ENCODE measurements at regions not wholly inside any gene's neighbourhood (a gene's known extent, or its start where the extent isn't known, plus 50 kb on each side); places are given as distances from the start of the nearest gene placed in this dataset.
A peak's percentile ranks its signal among the peaks of the same experiment; 100 is the strongest.

GRCh38 chr20:23277316-23277715 is 73.3 kb upstream of the NXT1 start:
- Histone ChIP-seq H3K36me3 (ENCODE audit: control insufficient read depth, insufficient read depth, low read length) (no peaks in the 10 kb centered on the region), H3K27me3 (ENCODE audit: control insufficient read depth, insufficient read depth, low read length) (no peaks in the 10 kb centered on the region), H3K9me3 (ENCODE audit: control insufficient read depth in 2 of 2, low read length in 2 of 2) (no peaks in the 10 kb centered on the region), H3K4me3 (ENCODE audit: low read depth, low read length) (no peak overlapping the region), H3K27ac (ENCODE audit: insufficient read depth, low read length, poor library complexity, severe bottlenecking) (no peak overlapping the region), H3K4me1 (ENCODE audit: control insufficient read depth, insufficient read depth, low read length, poor library complexity, severe bottlenecking) (no peaks in the 10 kb centered on the region)
- Mint-ChIP-seq H3K27ac (no peak overlapping the region), H3K9me3 (no peaks in the 10 kb centered on the region), H3K36me3 (no peaks in the 10 kb centered on the region), H3K4me1 (no peaks in the 10 kb centered on the region), H3K4me3 (no peak overlapping the region), H3K27me3 (no peaks in the 10 kb centered on the region)
- no peak for DNase-seq
- no peak for ATAC-seq (ENCODE audit: low read depth in 2 of 2)

- no peak overlapping the region for H3K27ac ChIP-seq (ENCODE audit: insufficient read depth, low read length, poor library complexity, severe bottlenecking)
- H3K9me3 ChIP-seq (ENCODE audit: control insufficient read depth in 2 of 2, low read length in 2 of 2): peaks cover 0 to 9% of the 10 kb centered on the region in 2 experiments
- no peak for DNase-seq
- H3K4me1 Mint-ChIP-seq: no peaks in the 10 kb centered on the region
- H3K9me3 Mint-ChIP-seq: peaks cover 0 to 10% (median 0%) of the 10 kb centered on the region in 7 donors
- H3K27me3 ChIP-seq (ENCODE audit: control insufficient read depth, insufficient read depth, low read length): no peaks in the 10 kb centered on the region
- H3K4me3 ChIP-seq (ENCODE audit: low read depth, low read length): no peak overlapping the region
- H3K27ac Mint-ChIP-seq: no peak overlapping the region
- no peaks in the 10 kb centered on the region for H3K4me1 ChIP-seq (ENCODE audit: control insufficient read depth, insufficient read depth, low read length, poor library complexity, severe bottlenecking)
- no peak for ATAC-seq (ENCODE audit: low read depth in 2 of 2)
- no peaks in the 10 kb centered on the region for H3K36me3 ChIP-seq (ENCODE audit: control insufficient read depth, insufficient read depth, low read length)
- H3K27me3 Mint-ChIP-seq: no peaks in the 10 kb centered on the region
- peaks cover 6% of the 10 kb centered on the region for H3K36me3 Mint-ChIP-seq
- H3K4me3 Mint-ChIP-seq: no peak overlapping the region
Measured at GRCh38 chr20:23273776-23274175, 76.8 kb upstream of the NXT1 start.

- DNase-seq: no peak
- no peak overlapping the region for H3K27ac ChIP-seq (ENCODE audit: insufficient read depth, low read length, poor library complexity, severe bottlenecking)
- no peaks in the 10 kb centered on the region for H3K36me3 ChIP-seq (ENCODE audit: control insufficient read depth, insufficient read depth, low read length)
- Mint-ChIP-seq H3K4me1 (no peaks in the 10 kb centered on the region), H3K27ac (no peak overlapping the region), H3K36me3 (peaks cover 6% of the 10 kb centered on the region), H3K4me3 (no peak overlapping the region), H3K9me3 (peaks cover 0 to 15% (median 3%) of the 10 kb centered on the region in 7 donors), H3K27me3 (no peaks in the 10 kb centered on the region)
- no peak for ATAC-seq (ENCODE audit: low read depth in 2 of 2)
- H3K27me3 ChIP-seq (ENCODE audit: control insufficient read depth, insufficient read depth, low read length): no peaks in the 10 kb centered on the region
- H3K4me1 ChIP-seq (ENCODE audit: control insufficient read depth, insufficient read depth, low read length, poor library complexity, severe bottlenecking): no peaks in the 10 kb centered on the region
- H3K9me3 ChIP-seq (ENCODE audit: control insufficient read depth in 2 of 2, low read length in 2 of 2): peaks cover 3 to 16% of the 10 kb centered on the region in 2 experiments
- no peak overlapping the region for H3K4me3 ChIP-seq (ENCODE audit: low read depth, low read length)
Measured at GRCh38 chr20:23272176-23273029, 78.2 kb upstream of the NXT1 start.

GRCh38 chr20:23270382-23270911 is 80.1 kb upstream of the NXT1 start:
- Histone ChIP-seq H3K36me3 (ENCODE audit: control insufficient read depth, insufficient read depth, low read length) (no peaks in the 10 kb centered on the region), H3K27me3 (ENCODE audit: control insufficient read depth, insufficient read depth, low read length) (no peaks in the 10 kb centered on the region), H3K27ac (ENCODE audit: insufficient read depth, low read length, poor library complexity, severe bottlenecking) (no peak overlapping the region), H3K4me3 (ENCODE audit: low read depth, low read length) (no peak overlapping the region), H3K9me3 (ENCODE audit: control insufficient read depth in 2 of 2, low read length in 2 of 2) (peaks cover 3 to 16% of the 10 kb centered on the region in 2 experiments), H3K4me1 (ENCODE audit: control insufficient read depth, insufficient read depth, low read length, poor library complexity, severe bottlenecking) (no peaks in the 10 kb centered on the region)
- peaks cover 0 to 15% (median 3%) of the 10 kb centered on the region in 7 donors for H3K9me3 Mint-ChIP-seq
- ATAC-seq (ENCODE audit: low read depth in 2 of 2) (no peak), DNase-seq (no peak)
- H3K4me3 Mint-ChIP-seq: peak overlapping the region in 1 of 4 donors; percentile 5
- peaks cover 6% of the 10 kb centered on the region for H3K36me3 Mint-ChIP-seq
- H3K27ac Mint-ChIP-seq: no peak overlapping the region
- no peaks in the 10 kb centered on the region for H3K27me3 Mint-ChIP-seq
- no peaks in the 10 kb centered on the region for H3K4me1 Mint-ChIP-seq

- no peaks in the 10 kb centered on the region for H3K4me1 Mint-ChIP-seq
- H3K9me3 Mint-ChIP-seq: peaks cover 0 to 15% (median 3%) of the 10 kb centered on the region in 7 donors
- ATAC-seq (ENCODE audit: low read depth in 2 of 2): no peak
- no peak overlapping the region for H3K4me3 ChIP-seq (ENCODE audit: low read depth, low read length)
- H3K27me3 Mint-ChIP-seq: no peaks in the 10 kb centered on the region
- no peak for DNase-seq
- no peak overlapping the region for H3K27ac ChIP-seq (ENCODE audit: insufficient read depth, low read length, poor library complexity, severe bottlenecking)
- no peaks in the 10 kb centered on the region for H3K27me3 ChIP-seq (ENCODE audit: control insufficient read depth, insufficient read depth, low read length)
- no peaks in the 10 kb centered on the region for H3K4me1 ChIP-seq (ENCODE audit: control insufficient read depth, insufficient read depth, low read length, poor library complexity, severe bottlenecking)
- peaks cover 6% of the 10 kb centered on the region for H3K36me3 Mint-ChIP-seq
- no peak overlapping the region for H3K27ac Mint-ChIP-seq
- peaks cover 3 to 16% of the 10 kb centered on the region in 2 experiments for H3K9me3 ChIP-seq (ENCODE audit: control insufficient read depth in 2 of 2, low read length in 2 of 2)
- no peaks in the 10 kb centered on the region for H3K36me3 ChIP-seq (ENCODE audit: control insufficient read depth, insufficient read depth, low read length)
- H3K4me3 Mint-ChIP-seq: peak overlapping the region in 1 of 4 donors; percentile 17
Measured at GRCh38 chr20:23269954-23270353, 80.6 kb upstream of the NXT1 start.

GRCh38 chr20:23268792-23269354 is 81.7 kb upstream of the NXT1 start:
- H3K27ac ChIP-seq (ENCODE audit: insufficient read depth, low read length, poor library complexity, severe bottlenecking): no peak overlapping the region
- no peak for ATAC-seq (ENCODE audit: low read depth in 2 of 2)
- H3K4me1 ChIP-seq (ENCODE audit: control insufficient read depth, insufficient read depth, low read length, poor library complexity, severe bottlenecking): no peaks in the 10 kb centered on the region
- peaks cover 0 to 16% (median 3%) of the 10 kb centered on the region in 7 donors for H3K9me3 Mint-ChIP-seq
- H3K36me3 ChIP-seq (ENCODE audit: control insufficient read depth, insufficient read depth, low read length): no peaks in the 10 kb centered on the region
- no peaks in the 10 kb centered on the region for H3K27me3 Mint-ChIP-seq
- H3K4me1 Mint-ChIP-seq: no peaks in the 10 kb centered on the region
- peaks cover 6% of the 10 kb centered on the region for H3K36me3 Mint-ChIP-seq
- peaks cover 3 to 16% of the 10 kb centered on the region in 2 experiments for H3K9me3 ChIP-seq (ENCODE audit: control insufficient read depth in 2 of 2, low read length in 2 of 2)
- no peak overlapping the region for H3K4me3 Mint-ChIP-seq
- no peak overlapping the region for H3K27ac Mint-ChIP-seq
- no peak overlapping the region for H3K4me3 ChIP-seq (ENCODE audit: low read depth, low read length)
- no peak for DNase-seq
- no peaks in the 10 kb centered on the region for H3K27me3 ChIP-seq (ENCODE audit: control insufficient read depth, insufficient read depth, low read length)

GRCh38 chr20:23267909-23268308 is 82.7 kb upstream of the NXT1 start:
- Histone ChIP-seq H3K27me3 (ENCODE audit: control insufficient read depth, insufficient read depth, low read length) (no peaks in the 10 kb centered on the region), H3K9me3 (ENCODE audit: control insufficient read depth in 2 of 2, low read length in 2 of 2) (peaks cover 3 to 21% of the 10 kb centered on the region in 2 experiments), H3K36me3 (ENCODE audit: control insufficient read depth, insufficient read depth, low read length) (no peaks in the 10 kb centered on the region), H3K4me1 (ENCODE audit: control insufficient read depth, insufficient read depth, low read length, poor library complexity, severe bottlenecking) (no peaks in the 10 kb centered on the region), H3K4me3 (ENCODE audit: low read depth, low read length) (no peak overlapping the region), H3K27ac (ENCODE audit: insufficient read depth, low read length, poor library complexity, severe bottlenecking) (no peak overlapping the region)
- H3K4me1 Mint-ChIP-seq: no peaks in the 10 kb centered on the region
- H3K27me3 Mint-ChIP-seq: no peaks in the 10 kb centered on the region
- no peak for DNase-seq
- peak overlapping the region in 1 of 3 donors; percentile 29 for H3K27ac Mint-ChIP-seq
- peaks cover 0 to 18% (median 3%) of the 10 kb centered on the region in 7 donors for H3K9me3 Mint-ChIP-seq
- H3K36me3 Mint-ChIP-seq: peaks cover 6% of the 10 kb centered on the region
- ATAC-seq (ENCODE audit: low read depth in 2 of 2): no peak
- H3K4me3 Mint-ChIP-seq: no peak overlapping the region

All from CD4-positive, CD25-positive, alpha-beta regulatory T cell (primary cell).